Posterior cingulate gyrus (tissue), 11 donors: ENCODE measurements at regions not wholly inside any gene's neighbourhood (a gene's known extent, or its start where the extent isn't known, plus 50 kb on each side); places are given as distances from the start of the nearest gene placed in this dataset.
"Not testable (repeated sequence)": the region's sequence is repeated elsewhere in the genome, so short reads cannot be mapped to it uniquely, and the experiment has no call there.

Experiments
- DNase-seq, 10 donors: peaks; one replicate each; pipeline versions ENCODE4 v3.0.0 to v3.0.0-alpha.2; 2020 to 2021; ENCODE audit warnings: mixed read lengths in 3 of 10
- intact Hi-C: fragments of 100-400 bp; cut with DNase I; formaldehyde crosslinking; loops from one replicate; pipeline ENCODE4 v1.15.1; 2023

DNA sequence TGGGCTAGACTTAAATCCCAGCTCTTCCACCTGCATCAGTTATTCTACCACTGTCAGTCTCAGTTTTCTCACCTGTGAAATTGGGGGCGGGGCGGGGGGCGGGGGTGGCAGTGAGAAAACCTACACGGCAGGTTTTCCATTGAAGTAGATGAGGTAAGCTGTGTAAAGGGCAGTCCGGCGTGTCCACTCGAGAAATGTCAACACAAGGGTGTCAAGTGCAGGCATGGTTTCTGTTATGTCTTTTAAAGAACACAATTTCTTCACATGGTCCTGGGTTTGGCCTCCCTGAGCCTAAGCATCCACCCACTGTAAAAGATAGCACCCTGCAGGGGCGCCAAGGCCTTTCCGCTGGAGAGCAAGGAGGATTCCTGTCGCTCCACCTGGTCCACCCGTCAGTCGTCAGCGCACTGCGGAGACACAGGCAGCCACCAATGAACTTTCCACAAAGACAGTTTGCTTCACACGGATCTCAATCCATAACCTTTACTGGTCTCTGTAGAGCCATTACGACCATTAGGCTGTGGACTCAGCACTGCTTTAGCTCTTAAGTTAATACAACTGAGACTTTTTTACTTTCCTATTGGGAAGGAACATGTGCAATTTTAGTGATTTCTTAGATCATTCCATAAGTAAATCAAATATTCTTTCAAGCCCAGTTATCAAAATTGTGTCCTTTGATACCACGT lies 99.5 kb upstream of the FOXB1 start:
- DNase-seq, result no peak
- intact Hi-C loops, result no loop called here

DNA sequence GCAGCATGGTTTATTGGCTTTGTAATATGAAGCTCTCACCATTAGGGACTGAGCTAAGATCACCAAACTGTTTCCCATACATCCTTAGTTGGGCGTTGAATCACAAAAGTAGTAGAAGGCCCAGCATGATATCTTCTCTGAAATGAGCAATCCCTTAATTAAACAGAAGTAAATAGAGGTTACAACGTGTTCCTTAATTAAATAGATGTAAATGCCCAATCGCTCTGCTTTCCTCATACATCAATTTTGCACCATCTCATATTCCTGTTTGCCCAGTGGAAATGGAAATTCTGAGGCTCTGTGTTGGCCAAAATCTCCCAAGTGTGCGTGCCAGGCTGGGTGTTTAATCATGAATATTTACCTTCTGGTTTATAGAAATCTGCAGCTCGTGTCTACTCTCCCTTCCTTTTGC lies 107.4 kb upstream of the FOXB1 start:
- intact Hi-C loops, result no loop called here
- no peak for DNase-seq

DNA sequence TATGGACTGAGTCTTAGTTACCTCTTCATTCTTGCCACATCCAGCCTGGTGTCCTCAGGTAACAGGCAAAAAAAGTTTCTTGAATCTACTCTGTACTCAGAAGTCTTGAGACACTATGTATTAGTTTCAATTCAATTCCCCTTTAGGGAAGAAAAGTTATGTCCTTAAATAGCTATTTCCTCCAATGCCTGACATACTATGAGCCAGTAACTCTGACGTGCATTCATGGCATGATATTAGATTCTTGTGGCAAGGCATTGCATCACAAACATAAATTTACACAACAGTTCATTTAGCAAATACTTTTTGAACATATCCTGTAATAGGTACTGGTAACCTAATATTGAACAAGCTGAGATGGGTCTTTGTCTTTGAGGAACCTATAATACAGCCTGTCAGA lies 109.3 kb upstream of the FOXB1 start:
- intact Hi-C loops, result no loop called here

GRCh38 chr15:59892985-59893384 lies 111.1 kb upstream of the FOXB1 start:
- intact Hi-C loops, result no loop called here
- DNase-seq, result no peak

More for the DNA sequence above, 109.3 kb upstream of the FOXB1 start:
- DNase-seq, result no peak

- DNase-seq, intact Hi-C loops: not testable (repeated sequence)
These were observed 116.2 kb upstream of the FOXB1 start for GRCh38 chr15:59887870-59888269.

- no peak for DNase-seq
- intact Hi-C loops, result no loop called here
These were observed 116.9 kb upstream of the FOXB1 start for GRCh38 chr15:59887211-59887610.

DNA sequence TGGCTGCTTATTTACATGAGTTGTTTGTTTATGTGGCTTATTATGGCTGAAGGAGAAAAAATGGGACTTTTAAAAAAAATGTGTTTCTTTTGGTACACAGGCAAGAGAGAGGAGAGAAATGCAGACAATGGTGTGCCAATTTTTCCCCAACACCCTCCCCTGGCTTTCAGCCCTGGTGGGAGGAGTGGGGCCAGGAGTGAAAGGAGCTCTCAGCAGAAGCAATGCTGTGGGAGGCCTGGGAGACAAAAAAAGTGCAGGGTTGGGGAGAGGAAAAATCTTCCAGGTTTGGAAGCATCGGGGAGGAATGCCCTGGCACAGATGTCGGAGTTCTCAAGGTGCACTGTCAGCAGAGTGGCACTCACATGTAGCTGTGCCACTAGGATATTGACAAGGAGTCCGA lies 117.7 kb upstream of the FOXB1 start:
- DNase-seq, result peak in 1 of 10 donors; percentile 10
- intact Hi-C loops, result no loop called here

DNA sequence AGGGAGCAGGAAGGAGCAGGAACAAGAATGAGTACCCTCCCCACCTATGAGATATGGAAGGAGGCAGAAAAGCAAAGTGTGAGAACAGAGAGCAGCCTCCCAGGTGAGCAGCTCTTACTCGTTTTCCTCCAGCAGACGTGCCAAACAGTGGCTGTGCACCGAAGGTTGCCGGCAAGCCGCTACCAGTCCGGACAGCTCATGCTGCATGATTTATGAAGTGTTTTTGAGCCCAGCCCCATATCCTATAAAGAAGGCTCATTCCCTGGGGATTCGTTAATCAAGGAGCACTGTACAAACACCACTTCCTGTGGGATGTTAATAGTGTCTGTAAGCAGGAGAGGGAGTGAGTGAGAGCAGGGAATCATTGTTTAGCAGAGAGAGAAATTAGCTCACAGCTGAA lies 118.3 kb upstream of the FOXB1 start:
- intact Hi-C loops, result no loop called here
- no peak for DNase-seq

DNA sequence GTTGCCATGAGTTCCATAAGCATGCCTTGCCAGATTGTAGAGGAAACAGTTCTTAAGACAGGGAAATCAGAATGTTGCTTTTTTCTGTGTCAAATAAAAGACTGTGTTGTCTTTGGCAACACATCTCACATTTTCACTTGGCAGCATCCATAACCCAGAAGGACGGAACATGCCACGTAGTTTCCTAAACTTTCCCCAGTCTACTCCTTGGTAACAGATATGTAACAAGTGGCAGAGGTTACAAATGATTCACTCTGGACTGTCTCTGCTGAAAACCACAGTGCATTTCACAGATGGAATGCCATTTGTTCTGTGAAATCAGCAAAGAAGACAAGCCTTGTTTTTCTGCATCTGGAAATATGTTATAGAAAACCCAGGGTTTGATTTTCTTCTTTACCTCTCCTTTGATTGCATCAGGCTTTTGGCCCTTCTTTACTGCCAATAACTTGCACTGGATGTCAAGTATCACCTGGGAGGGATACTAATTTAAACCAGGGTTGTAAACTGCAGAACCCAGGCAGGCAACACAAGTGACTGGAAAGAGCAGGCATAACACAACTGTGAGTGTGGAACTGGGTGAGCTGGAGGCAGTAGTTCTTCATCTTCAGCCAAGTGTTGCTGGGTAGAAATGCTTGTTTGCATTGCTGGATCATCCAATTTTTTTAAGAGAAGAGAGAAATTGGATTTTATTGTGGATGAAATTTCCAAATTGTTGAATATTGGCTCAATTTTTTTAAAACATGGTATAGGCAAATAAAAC lies 124.4 kb upstream of the FOXB1 start:
- intact Hi-C loops, result no loop called here

DNA sequence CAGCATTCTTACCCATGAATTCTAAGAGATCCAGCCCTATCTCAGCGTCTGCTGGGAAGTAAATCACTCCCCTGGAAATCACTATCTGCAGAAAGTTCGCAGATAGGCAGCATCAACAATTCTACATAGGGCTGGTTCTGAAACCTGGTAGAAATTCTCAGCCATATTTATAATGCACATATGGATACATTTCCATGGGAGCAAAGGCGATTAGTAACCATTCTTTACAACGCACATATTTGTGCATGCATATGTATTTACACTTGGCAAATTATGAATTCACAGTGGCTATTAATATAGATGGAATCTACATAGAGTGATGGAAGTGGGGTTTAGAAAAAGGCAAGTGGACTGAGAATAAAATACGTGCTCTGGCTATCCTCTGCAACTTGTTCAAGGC lies 128.0 kb upstream of the FOXB1 start:
- DNase-seq, result no peak
- intact Hi-C loops, result no loop called here

More for the DNA sequence above, 124.4 kb upstream of the FOXB1 start:
- DNase-seq, result no peak

DNA sequence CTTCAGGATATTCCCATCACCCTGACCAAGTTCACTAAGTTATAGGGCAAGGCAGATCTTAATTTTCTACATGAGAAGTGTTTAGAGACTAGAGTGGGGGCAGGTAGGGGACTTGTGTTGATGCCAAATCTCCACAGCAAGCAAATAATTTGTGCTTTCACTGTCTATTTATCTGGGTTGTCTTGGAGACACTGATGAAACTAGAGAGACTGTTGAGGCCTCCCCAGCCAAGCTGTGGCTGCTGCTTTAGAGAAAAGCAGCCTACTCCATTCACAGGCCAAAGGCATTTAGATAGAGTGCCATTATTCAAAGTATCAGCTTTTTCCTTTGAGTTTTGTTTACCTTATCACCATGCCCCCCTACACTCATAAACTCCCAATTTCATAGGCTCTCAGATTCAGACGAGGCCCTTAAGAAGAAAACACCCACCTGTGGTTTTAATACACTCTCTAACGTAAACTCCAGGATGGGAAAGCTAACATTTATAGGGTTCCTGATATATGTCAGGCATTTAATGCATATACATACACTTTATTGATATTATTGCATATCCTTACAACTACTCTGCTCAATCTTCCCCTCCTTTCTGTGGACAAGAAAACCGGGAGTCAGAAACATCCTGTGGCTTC lies 130.4 kb upstream of the FOXB1 start:
- intact Hi-C loops, result no loop called here
- DNase-seq, result no peak

GRCh38 chr15:59867086-59867855 lies 136.8 kb upstream of the FOXB1 start:
- intact Hi-C loops, result no loop called here
- DNase-seq, result no peak

GRCh38 chr15:59866642-59867041 lies 137.5 kb upstream of the FOXB1 start:
- no peak for DNase-seq
- intact Hi-C loops, result no loop called here

DNA sequence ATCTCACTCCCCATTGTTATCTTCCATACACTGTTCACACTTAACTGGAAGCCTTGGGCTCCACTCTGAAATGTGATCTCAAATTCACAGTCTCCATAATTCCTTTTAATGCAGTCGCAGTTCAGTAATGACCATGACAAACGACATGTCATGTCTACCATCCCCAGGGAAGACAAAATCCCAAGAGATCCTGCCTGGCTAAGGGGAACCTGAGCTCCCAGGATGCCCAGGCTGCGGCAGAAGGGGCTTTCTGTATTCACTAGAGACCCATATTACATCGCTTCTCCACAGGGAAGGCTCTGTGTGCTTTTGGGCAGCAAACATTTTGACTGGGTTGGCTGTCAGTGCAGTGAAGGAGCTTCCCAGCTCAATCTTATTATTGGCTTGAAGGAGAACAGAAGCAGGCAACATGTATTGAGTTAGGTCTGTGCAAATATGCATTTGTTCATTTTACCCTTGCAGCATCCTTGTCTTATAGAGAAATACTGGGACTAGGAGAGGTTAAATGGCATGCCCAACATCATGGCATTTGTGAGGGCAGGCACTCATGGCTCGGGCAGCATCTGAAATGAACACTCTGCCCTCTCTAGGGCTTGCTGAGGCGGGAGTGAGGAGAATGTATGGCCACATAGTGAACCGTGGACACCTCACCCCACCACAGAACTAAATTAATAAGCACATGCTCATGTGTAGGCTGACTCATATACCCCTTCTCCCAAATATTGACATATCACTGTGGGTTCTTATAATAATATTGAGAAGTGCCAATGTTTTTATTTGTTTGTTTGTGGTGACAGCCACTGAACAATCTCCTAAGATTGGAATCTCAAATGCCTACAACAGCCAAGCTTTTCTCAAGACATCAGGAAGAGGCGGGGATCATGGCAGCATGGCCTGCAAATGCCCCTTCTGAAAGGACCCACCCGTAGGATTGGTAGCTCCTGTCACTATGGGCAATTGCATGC lies 141.6 kb upstream of the FOXB1 start:
- intact Hi-C loops, result no loop called here

DNA sequence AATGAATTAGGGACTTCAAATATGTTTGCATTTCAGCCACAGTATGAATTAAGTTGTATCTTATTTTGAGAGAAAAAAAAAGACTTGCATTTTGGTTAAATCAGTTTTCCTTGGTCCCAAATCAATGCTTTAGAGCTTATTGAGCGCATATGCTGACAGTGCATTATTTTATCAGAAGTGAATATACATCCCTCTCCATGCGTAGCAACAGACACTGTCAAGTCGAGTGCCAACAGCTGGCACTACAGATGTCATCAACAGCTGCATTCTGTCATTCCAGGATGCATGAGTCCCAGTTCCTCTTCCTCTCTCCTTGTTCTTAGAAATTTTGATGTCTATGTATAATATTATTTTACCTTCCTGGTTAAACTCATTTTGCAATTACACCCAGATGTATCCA lies 156.1 kb upstream of the FOXB1 start:
- intact Hi-C loops, result no loop called here
- no peak for DNase-seq

More for the DNA sequence above, 141.6 kb upstream of the FOXB1 start:
- no peak for DNase-seq

DNA sequence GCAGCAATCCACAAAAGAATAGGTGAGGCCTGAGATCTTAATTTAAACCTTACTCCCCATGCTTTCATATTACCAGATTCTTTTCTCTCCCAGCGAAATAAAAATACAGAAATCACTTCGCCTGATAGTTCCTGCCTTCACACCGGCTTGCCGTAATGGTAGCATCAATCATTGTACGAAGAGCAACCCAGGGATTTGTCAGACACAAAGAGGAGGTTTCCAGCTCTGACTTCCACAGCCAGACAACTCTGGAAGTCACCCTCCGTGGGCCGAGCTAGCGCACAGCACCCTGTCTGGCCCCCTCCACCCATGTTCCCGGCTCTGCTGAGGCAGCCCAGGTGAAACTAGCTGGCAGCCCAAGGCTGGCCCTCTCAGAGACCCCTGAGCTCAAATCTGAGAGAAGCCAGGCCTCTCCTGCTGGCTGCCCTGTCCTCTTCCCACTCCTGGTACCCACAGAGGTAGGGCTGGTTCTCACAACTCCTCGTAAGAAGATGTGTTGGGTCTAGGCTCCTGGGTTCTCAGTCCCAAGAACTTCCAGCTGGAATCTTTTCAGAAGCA lies 156.9 kb upstream of the BNIP2 start:
- DNase-seq, result no peak
- intact Hi-C loops, result no loop called here

DNA sequence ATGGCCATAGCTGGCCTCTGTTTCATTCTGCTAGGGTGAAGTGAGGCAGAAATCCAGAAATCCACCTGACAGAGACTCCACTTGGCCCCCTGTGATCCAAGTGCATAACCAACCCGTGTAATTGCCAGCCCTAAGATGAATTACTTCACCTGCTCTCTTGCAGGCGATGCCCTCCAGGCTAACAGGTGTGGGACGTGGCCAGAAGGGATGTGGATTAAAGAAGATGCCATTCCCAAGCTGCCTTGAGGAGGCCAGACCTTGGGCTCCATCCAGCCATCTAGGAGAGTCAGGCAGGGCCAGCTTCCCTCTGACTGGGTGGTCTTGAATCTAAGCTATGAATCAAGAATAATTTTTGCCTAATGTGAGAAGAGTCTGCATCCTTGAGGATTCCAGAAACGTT lies 154.5 kb upstream of the BNIP2 start:
- DNase-seq, result no peak
- intact Hi-C loops, result no loop called here

- intact Hi-C loops, result no loop called here
- no peak for DNase-seq
These were observed 151.9 kb upstream of the BNIP2 start for GRCh38 chr15:59841036-59841435.

DNA sequence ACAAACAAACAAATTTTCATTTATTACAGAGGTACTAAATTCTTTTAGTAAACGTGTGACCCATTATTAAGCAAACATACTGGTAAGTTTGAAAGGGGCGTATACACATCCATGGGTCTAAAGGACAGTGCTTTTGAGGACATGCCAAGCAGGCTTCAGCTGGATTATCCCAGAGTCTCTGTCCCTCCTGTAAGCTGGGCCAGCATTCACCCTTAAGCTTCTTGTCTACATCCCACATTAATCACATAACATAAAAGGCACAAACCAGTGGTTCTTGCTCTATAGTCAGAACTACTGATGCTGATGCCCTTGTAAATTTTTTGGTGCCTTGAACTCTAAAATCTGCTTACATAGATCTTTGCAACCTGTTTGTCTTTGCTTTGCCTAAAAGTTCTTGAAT lies 150.8 kb upstream of the BNIP2 start:
- no peak for DNase-seq

GRCh38 chr15:59838900-59839299 lies 149.8 kb upstream of the BNIP2 start:
- no peak for DNase-seq
- intact Hi-C loops, result no loop called here

More for the DNA sequence above, 150.8 kb upstream of the BNIP2 start:
- intact Hi-C loops, result no loop called here
